Thymus (tissue), 11 donors: ENCODE measurements at regions not wholly inside any gene's neighbourhood (a gene's known extent, or its start where the extent isn't known, plus 50 kb on each side); places are given as distances from the start of the nearest gene placed in this dataset.

Source experiments
- DNase-seq, 9 donors: peaks; one replicate each; pipeline ENCODE4 v3.0.0-alpha.2; 2013; ENCODE audit warnings: low spot score in 9 of 9, low read depth in 6 of 9, missing footprints in 1 of 9
- H3K27ac ChIP-seq, 2 donors: one replicate each; pipeline ENCODE4 v1.5.1; 2013; ENCODE audit warnings: control low read depth in 1 of 2, low read depth in 1 of 2, low read length in 1 of 2, mild to moderate bottlenecking in 1 of 2, moderate library complexity in 1 of 2
- H3K27me3 ChIP-seq, 2 donors: one replicate each; pipeline ENCODE4 v1.5.1; 2013; ENCODE audit warnings: low read length in 1 of 2; ENCODE audit not compliant: control insufficient read depth in 2 of 2, insufficient read depth in 1 of 2
- H3K36me3 ChIP-seq, 2 donors: one replicate each; pipeline ENCODE4 v1.5.1; 2013; ENCODE audit warnings: low read length in 1 of 2, mild to moderate bottlenecking in 1 of 2, moderate library complexity in 1 of 2; ENCODE audit not compliant: control insufficient read depth in 2 of 2, insufficient read depth in 2 of 2
- H3K4me1 ChIP-seq, 2 donors: one replicate each; pipeline ENCODE4 v1.5.1; 2013; ENCODE audit warnings: low read length in 2 of 2; ENCODE audit not compliant: control insufficient read depth in 2 of 2, insufficient read depth in 2 of 2
- H3K4me3 ChIP-seq, 2 donors: one replicate each; pipeline ENCODE4 v1.5.1; 2013; ENCODE audit warnings: low read length in 2 of 2, control low read depth in 1 of 2, mild to moderate bottlenecking in 1 of 2
- H3K9me3 ChIP-seq, 2 donors: one replicate each; pipeline ENCODE4 v1.5.1; 2013; ENCODE audit warnings: low read length in 1 of 2, mild to moderate bottlenecking in 1 of 2; ENCODE audit not compliant: control insufficient read depth in 2 of 2, insufficient read depth in 1 of 2
- WGBS: extraction: QIAGEN DNeasy Blood & Tissue Kit; methylation state at CpG from one replicate; pipeline ENCODE4 v1.1.7; 2013; 5-methylcytosine and 5-hydroxymethylcytosine counted together
- donor health status: healthy.

GRCh38 chr13:47803131-47803530 is 197.9 kb downstream of the SUCLA2 start:
- WGBS = 96% methylated on average over 2 of the region's 2 CpGs
- Histone ChIP-seq H3K36me3 (no peaks in the 10 kb centered on the region), H3K9me3 (no peaks in the 10 kb centered on the region), H3K27me3 (no peaks in the 10 kb centered on the region), H3K4me3 (no peak overlapping the region), H3K27ac (no peak overlapping the region), H3K4me1 (no peaks in the 10 kb centered on the region)
- no peak for DNase-seq

GRCh38 chr13:47801555-47801954 is 199.5 kb downstream of the SUCLA2 start:
- DNase-seq = no peak
- Histone ChIP-seq H3K27me3 (no peaks in the 10 kb centered on the region), H3K36me3 (no peaks in the 10 kb centered on the region), H3K27ac (no peak overlapping the region), H3K4me3 (no peak overlapping the region), H3K4me1 (no peaks in the 10 kb centered on the region), H3K9me3 (no peaks in the 10 kb centered on the region)
- WGBS = 96% methylated on average over 3 of the region's 3 CpGs

GRCh38 chr13:47800593-47800992 is 200.5 kb downstream of the SUCLA2 start:
- H3K9me3 ChIP-seq = no peaks in the 10 kb centered on the region
- no peak overlapping the region for H3K27ac ChIP-seq
- no peak overlapping the region for H3K4me3 ChIP-seq
- no peak for DNase-seq
- no peaks in the 10 kb centered on the region for H3K27me3 ChIP-seq
- H3K36me3 ChIP-seq = no peaks in the 10 kb centered on the region
- H3K4me1 ChIP-seq = no peaks in the 10 kb centered on the region
- WGBS = 97% methylated on average over 2 of the region's 2 CpGs

- H3K36me3 ChIP-seq = no peaks in the 10 kb centered on the region
- no peak overlapping the region for H3K27ac ChIP-seq
- H3K9me3 ChIP-seq = no peaks in the 10 kb centered on the region
- DNase-seq = peak in 1 of 9 donors; percentile 7
- H3K27me3 ChIP-seq = no peaks in the 10 kb centered on the region
- H3K4me3 ChIP-seq = no peak overlapping the region
- no peaks in the 10 kb centered on the region for H3K4me1 ChIP-seq
These were observed 202.2 kb downstream of the SUCLA2 start for GRCh38 chr13:47798906-47799305.

- no peak overlapping the region for H3K27ac ChIP-seq
- H3K27me3 ChIP-seq = no peaks in the 10 kb centered on the region
- no peak overlapping the region for H3K4me3 ChIP-seq
- 89% methylated on average over 6 of the region's 6 CpGs for WGBS
- DNase-seq = no peak
- no peaks in the 10 kb centered on the region for H3K36me3 ChIP-seq
- no peaks in the 10 kb centered on the region for H3K9me3 ChIP-seq
- no peaks in the 10 kb centered on the region for H3K4me1 ChIP-seq
These were observed 202.9 kb downstream of the SUCLA2 start for GRCh38 chr13:47798194-47798593.

GRCh38 chr13:47796816-47797215 is 204.3 kb downstream of the SUCLA2 start:
- H3K27ac ChIP-seq = no peak overlapping the region
- no peak for DNase-seq
- H3K4me1 ChIP-seq = no peaks in the 10 kb centered on the region
- 93% methylated on average over 10 of the region's 10 CpGs for WGBS
- H3K36me3 ChIP-seq = no peaks in the 10 kb centered on the region
- H3K27me3 ChIP-seq = no peaks in the 10 kb centered on the region
- H3K4me3 ChIP-seq = no peak overlapping the region
- H3K9me3 ChIP-seq = no peaks in the 10 kb centered on the region

- H3K36me3 ChIP-seq = no peaks in the 10 kb centered on the region
- WGBS = 94% methylated on average over 2 of the region's 2 CpGs
- H3K9me3 ChIP-seq = peaks cover 1 to 8% of the 10 kb centered on the region in 2 donors
- DNase-seq = no peak
- H3K27ac ChIP-seq = no peak overlapping the region
- H3K27me3 ChIP-seq = no peaks in the 10 kb centered on the region
- no peaks in the 10 kb centered on the region for H3K4me1 ChIP-seq
- H3K4me3 ChIP-seq = no peak overlapping the region
These were observed 206.1 kb downstream of the SUCLA2 start for GRCh38 chr13:47794963-47795362.

- H3K9me3 ChIP-seq = peaks cover 1 to 8% of the 10 kb centered on the region in 2 donors
- WGBS = 93% methylated on average over 2 of the region's 2 CpGs
- no peak overlapping the region for H3K27ac ChIP-seq
- no peaks in the 10 kb centered on the region for H3K27me3 ChIP-seq
- no peak overlapping the region for H3K4me3 ChIP-seq
- no peak for DNase-seq
- H3K36me3 ChIP-seq = no peaks in the 10 kb centered on the region
- no peaks in the 10 kb centered on the region for H3K4me1 ChIP-seq
These were observed 210.3 kb downstream of the SUCLA2 start for GRCh38 chr13:47790755-47791154.

GRCh38 chr13:47788844-47789243 is 212.2 kb downstream of the SUCLA2 start:
- H3K36me3 ChIP-seq = no peaks in the 10 kb centered on the region
- H3K9me3 ChIP-seq = peaks cover 1 to 8% of the 10 kb centered on the region in 2 donors
- no peaks in the 10 kb centered on the region for H3K4me1 ChIP-seq
- no peaks in the 10 kb centered on the region for H3K27me3 ChIP-seq
- no peak overlapping the region for H3K4me3 ChIP-seq
- no peak for DNase-seq
- no peak overlapping the region for H3K27ac ChIP-seq

GRCh38 chr13:47774671-47774994 is 226.4 kb downstream of the SUCLA2 start:
- Histone ChIP-seq H3K4me1 (no peaks in the 10 kb centered on the region), H3K27ac (no peak overlapping the region), H3K4me3 (no peak overlapping the region), H3K36me3 (no peaks in the 10 kb centered on the region), H3K9me3 (no peaks in the 10 kb centered on the region), H3K27me3 (no peaks in the 10 kb centered on the region)
- DNase-seq = no peak
